ENCODE measurements at regions not wholly inside any gene's neighbourhood (a gene's known extent, or its start where the extent isn't known, plus 50 kb on each side); places are given as distances from the start of the nearest gene placed in this dataset.

GRCh38 chr11:116188350-116188749, 584.4 kb downstream of the BUD13 start:
- TF ChIP-seq REST (IDR thresholded peaks at IDR 0.05; ENCODE audit: low read depth), result no peak
- TF ChIP-seq EGR1 (IDR thresholded peaks at IDR 0.05), result no peak
- no peak for TF ChIP-seq RAD21 (IDR thresholded peaks at IDR 0.05; ENCODE audit: low read depth)
- no peak for TF ChIP-seq CREB1 (IDR thresholded peaks at IDR 0.05; ENCODE audit: low read depth)
- no peak for TF ChIP-seq TAF1 (IDR thresholded peaks at IDR 0.05; ENCODE audit: low read depth)
- no peak for TF ChIP-seq YY1 (IDR thresholded peaks at IDR 0.05; ENCODE audit: low read depth)
- TF ChIP-seq EP300 (IDR thresholded peaks at IDR 0.05; ENCODE audit: borderline replicate concordance), result no peak
- TF ChIP-seq CEBPB (IDR thresholded peaks at IDR 0.05), result no peak
- TF ChIP-seq TEAD4 (IDR thresholded peaks at IDR 0.05), result no peak
- no peak for TF ChIP-seq ZBTB7A (IDR thresholded peaks at IDR 0.05; ENCODE audit: low read depth)
- no peak for TF ChIP-seq MAX (IDR thresholded peaks at IDR 0.05)
- no peak for TF ChIP-seq TCF12 (IDR thresholded peaks at IDR 0.05; ENCODE audit: low read depth)

- TF ChIP-seq CREB1 (IDR thresholded peaks at IDR 0.05; ENCODE audit: low read depth) (no peak), TEAD4 (IDR thresholded peaks at IDR 0.05) (no peak), REST (IDR thresholded peaks at IDR 0.05; ENCODE audit: low read depth) (no peak), ZBTB7A (IDR thresholded peaks at IDR 0.05; ENCODE audit: low read depth) (no peak), TCF12 (IDR thresholded peaks at IDR 0.05; ENCODE audit: low read depth) (no peak), USF1 (IDR thresholded peaks at IDR 0.05) (no peak), RAD21 (IDR thresholded peaks at IDR 0.05; ENCODE audit: low read depth) (no peak), YY1 (IDR thresholded peaks at IDR 0.05; ENCODE audit: low read depth) (no peak), EGR1 (IDR thresholded peaks at IDR 0.05) (no peak), CEBPB (IDR thresholded peaks at IDR 0.05) (no peak), NFIC (IDR thresholded peaks at IDR 0.05) (no peak)
Observed at GRCh38 chr11:116187026-116187425, 585.8 kb downstream of the BUD13 start.

- no peak for TF ChIP-seq USF1 (IDR thresholded peaks at IDR 0.05)
- no peak for TF ChIP-seq REST (IDR thresholded peaks at IDR 0.05; ENCODE audit: low read depth)
- TF ChIP-seq EP300 (IDR thresholded peaks at IDR 0.05; ENCODE audit: borderline replicate concordance), result no peak
- TF ChIP-seq TCF12 (IDR thresholded peaks at IDR 0.05; ENCODE audit: low read depth), result no peak
- TF ChIP-seq FOXM1 (IDR thresholded peaks at IDR 0.05; ENCODE audit: borderline replicate concordance, low read depth), result no peak
Observed at GRCh38 chr11:116185551-116185950, 587.2 kb downstream of the BUD13 start.

- TF ChIP-seq MAX (IDR thresholded peaks at IDR 0.05), result no peak
- no peak for TF ChIP-seq EP300 (IDR thresholded peaks at IDR 0.05; ENCODE audit: borderline replicate concordance)
- TF ChIP-seq NFIC (IDR thresholded peaks at IDR 0.05), result no peak
- TF ChIP-seq TCF12 (IDR thresholded peaks at IDR 0.05; ENCODE audit: low read depth), result no peak
- no peak for TF ChIP-seq CEBPB (IDR thresholded peaks at IDR 0.05)
Observed at GRCh38 chr11:116184763-116185162, 588.0 kb downstream of the BUD13 start.

- TF ChIP-seq REST (IDR thresholded peaks at IDR 0.05; ENCODE audit: low read depth) (no peak), ZBTB7A (IDR thresholded peaks at IDR 0.05; ENCODE audit: low read depth) (no peak), RAD21 (IDR thresholded peaks at IDR 0.05; ENCODE audit: low read depth) (no peak)
Observed at GRCh38 chr11:116182356-116182966, 590.3 kb downstream of the BUD13 start.

Data from Ishikawa (cell line).